Neural crest cell (in vitro differentiated cells): ENCODE measurements at regions not wholly inside any gene's neighbourhood (a gene's known extent, or its start where the extent isn't known, plus 50 kb on each side); places are given as distances from the start of the nearest gene placed in this dataset.

Experiments used
- DNase-seq: peaks from one replicate; pipeline ENCODE4 v3.0.0; 2021; ENCODE audit warnings: low read depth, mixed read lengths, low spot score
- H3K27ac Mint-ChIP-seq: one replicate; pipeline ENCODE4 v1.8.0; 2021; ENCODE audit warnings: mild to moderate bottlenecking, mixed read lengths; ENCODE audit not compliant: unreplicated experiment
- H3K27me3 Mint-ChIP-seq: 2 replicates; pipeline ENCODE4 v1.8.0; 2021; ENCODE audit warnings: low read depth, mild to moderate bottlenecking, mixed read lengths
- H3K36me3 Mint-ChIP-seq: 2 replicates; pipeline ENCODE4 v1.8.0; 2021; ENCODE audit warnings: low read depth, mild to moderate bottlenecking, mixed read lengths
- H3K4me1 Mint-ChIP-seq: 2 replicates; pipeline ENCODE4 v1.8.0; 2021; ENCODE audit warnings: mixed read lengths
- H3K4me3 Mint-ChIP-seq: one replicate; pipeline ENCODE4 v1.8.0; 2021; ENCODE audit warnings: mild to moderate bottlenecking, mixed read lengths
- H3K9me3 Mint-ChIP-seq: 2 replicates; pipeline ENCODE4 v1.8.0; 2021; ENCODE audit warnings: mixed read lengths
- CTCF ChIP-seq: fragments of 200-600 bp; sonication (generic); conservative IDR thresholded peaks from 2 replicates; pipeline ENCODE4 v1.5.0; 2021; ENCODE audit warnings: antibody characterized with exemption, mild to moderate bottlenecking

- Mint-ChIP-seq H3K4me1 (no peaks in the 10 kb centered on the region), H3K36me3 (peaks cover 5% of the 10 kb centered on the region), H3K9me3 (peaks cover 6% of the 10 kb centered on the region), H3K27ac (no peak overlapping the region), H3K4me3 (no peak overlapping the region), H3K27me3 (no peaks in the 10 kb centered on the region)
- no peak for DNase-seq
- no peak for TF ChIP-seq CTCF
These were observed 76.3 kb upstream of the TNC start for GRCh38 chr9:115194216-115194615.

DNA sequence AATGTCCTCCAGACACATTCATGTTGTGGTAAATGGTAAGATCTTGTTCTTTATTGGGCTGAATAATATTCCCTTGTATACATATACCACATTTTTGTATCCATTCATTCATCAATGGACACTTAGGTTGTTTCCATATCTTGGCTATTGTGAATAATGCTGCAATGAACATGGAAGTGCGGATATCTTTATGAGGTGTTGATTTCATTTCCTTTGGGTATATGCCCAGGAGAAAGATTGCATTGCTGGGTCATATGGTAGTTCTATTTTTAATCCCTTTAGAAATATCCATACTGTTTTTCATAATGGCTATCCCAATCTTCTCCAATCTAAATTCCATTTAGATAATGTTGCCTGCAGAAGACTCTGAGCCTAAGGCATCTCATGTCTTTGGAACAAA lies 78.0 kb upstream of the TNC start:
- TF ChIP-seq CTCF: no peak
- no peak overlapping the region for H3K27ac Mint-ChIP-seq
- no peak overlapping the region for H3K4me3 Mint-ChIP-seq
- H3K9me3 Mint-ChIP-seq: peaks cover 2% of the 10 kb centered on the region
- no peaks in the 10 kb centered on the region for H3K27me3 Mint-ChIP-seq
- no peak for DNase-seq
- no peaks in the 10 kb centered on the region for H3K4me1 Mint-ChIP-seq
- peaks cover 4% of the 10 kb centered on the region for H3K36me3 Mint-ChIP-seq

- no peak overlapping the region for H3K4me3 Mint-ChIP-seq
- H3K36me3 Mint-ChIP-seq: peaks cover 2% of the 10 kb centered on the region
- no peaks in the 10 kb centered on the region for H3K4me1 Mint-ChIP-seq
- H3K27ac Mint-ChIP-seq: no peak overlapping the region
- peaks cover 2% of the 10 kb centered on the region for H3K9me3 Mint-ChIP-seq
- no peak for DNase-seq
- no peaks in the 10 kb centered on the region for H3K27me3 Mint-ChIP-seq
- TF ChIP-seq CTCF: no peak
These were observed 79.0 kb upstream of the TNC start for GRCh38 chr9:115196919-115197318.

DNA sequence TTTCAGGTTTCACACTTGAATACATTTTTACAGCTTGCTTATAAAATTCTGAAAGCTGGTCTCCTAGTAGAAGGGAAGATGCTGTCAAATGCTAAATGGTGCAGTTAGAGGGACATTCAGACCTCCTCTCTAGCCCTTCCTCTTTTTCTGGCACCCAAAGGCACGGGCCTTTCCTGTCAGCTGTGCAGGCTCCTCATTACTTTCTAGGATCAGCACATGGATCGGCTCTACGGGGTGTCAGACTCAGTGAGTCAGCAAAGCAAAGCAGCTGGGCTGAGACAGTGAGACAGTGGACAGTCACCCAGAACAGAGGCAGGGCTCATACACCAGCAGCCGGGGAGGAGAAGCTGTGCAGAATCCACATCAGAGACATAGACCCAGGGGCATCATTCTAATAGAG lies 80.0 kb upstream of the TNC start:
- TF ChIP-seq CTCF: no peak
- H3K27me3 Mint-ChIP-seq: no peaks in the 10 kb centered on the region
- peaks cover 2% of the 10 kb centered on the region for H3K9me3 Mint-ChIP-seq
- peak overlapping the region; percentile 77 for H3K27ac Mint-ChIP-seq
- no peak for DNase-seq
- peaks cover 5% of the 10 kb centered on the region for H3K4me1 Mint-ChIP-seq
- H3K4me3 Mint-ChIP-seq: no peak overlapping the region
- no peaks in the 10 kb centered on the region for H3K36me3 Mint-ChIP-seq

- H3K36me3 Mint-ChIP-seq: no peaks in the 10 kb centered on the region
- H3K27me3 Mint-ChIP-seq: no peaks in the 10 kb centered on the region
- no peak overlapping the region for H3K4me3 Mint-ChIP-seq
- no peak for TF ChIP-seq CTCF
- H3K27ac Mint-ChIP-seq: no peak overlapping the region
- H3K4me1 Mint-ChIP-seq: peaks cover 8% of the 10 kb centered on the region
- DNase-seq: no peak
- peaks cover 2% of the 10 kb centered on the region for H3K9me3 Mint-ChIP-seq
These were observed 83.0 kb upstream of the TNC start for GRCh38 chr9:115200711-115201505.
